DMS53 (cell line): ENCODE measurements at regions not wholly inside any gene's neighbourhood (a gene's known extent, or its start where the extent isn't known, plus 50 kb on each side); places are given as distances from the start of the nearest gene placed in this dataset.

ENCODE experiments used
- DNase-seq: peaks from one replicate; lab custom pipeline; 2025; lab: John Stamatoyannopoulos, UW

DNA sequence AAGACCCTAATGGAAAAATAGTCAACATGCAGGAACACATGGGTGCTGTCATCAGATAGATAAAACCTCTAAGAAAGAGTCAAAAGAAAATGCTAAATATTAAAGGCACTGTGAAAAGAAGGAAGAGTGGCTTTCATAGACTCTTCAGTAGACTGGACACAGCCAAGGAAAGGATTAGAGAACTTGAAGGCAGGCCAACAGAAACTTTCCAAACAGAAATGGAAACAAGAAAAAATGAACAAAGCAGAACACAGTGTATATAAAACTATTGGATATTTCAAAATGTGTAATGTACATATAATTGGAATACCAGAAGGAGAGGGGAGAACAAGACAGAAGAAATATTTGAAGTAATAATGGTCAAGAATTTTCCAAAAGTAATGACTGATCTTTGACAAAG, 431.9 kb downstream of the MATN1 start:
- no peak for DNase-seq

DNA sequence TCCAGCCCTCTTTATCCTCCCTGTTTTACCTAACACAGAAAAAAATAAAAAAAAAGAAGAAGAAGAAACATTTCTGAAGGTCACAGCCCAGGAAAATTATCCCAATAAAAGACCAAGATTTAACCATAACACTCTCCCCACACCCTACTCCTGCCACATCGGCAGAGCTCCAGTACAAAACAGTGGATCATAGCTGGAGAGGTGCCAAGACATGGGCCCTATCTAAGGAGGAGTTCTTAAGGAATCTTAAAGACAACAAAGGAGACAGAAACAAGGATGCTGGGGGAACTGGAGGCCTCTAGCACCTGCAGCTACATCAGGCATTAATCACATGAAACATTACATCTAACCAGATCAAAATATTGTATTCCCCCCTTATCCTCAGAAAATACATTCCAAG, 432.8 kb downstream of the MATN1 start:
- no peak for DNase-seq

- no peak for DNase-seq
Measured at GRCh38 chr1:30287976-30288375, 435.4 kb downstream of the MATN1 start.

DNA sequence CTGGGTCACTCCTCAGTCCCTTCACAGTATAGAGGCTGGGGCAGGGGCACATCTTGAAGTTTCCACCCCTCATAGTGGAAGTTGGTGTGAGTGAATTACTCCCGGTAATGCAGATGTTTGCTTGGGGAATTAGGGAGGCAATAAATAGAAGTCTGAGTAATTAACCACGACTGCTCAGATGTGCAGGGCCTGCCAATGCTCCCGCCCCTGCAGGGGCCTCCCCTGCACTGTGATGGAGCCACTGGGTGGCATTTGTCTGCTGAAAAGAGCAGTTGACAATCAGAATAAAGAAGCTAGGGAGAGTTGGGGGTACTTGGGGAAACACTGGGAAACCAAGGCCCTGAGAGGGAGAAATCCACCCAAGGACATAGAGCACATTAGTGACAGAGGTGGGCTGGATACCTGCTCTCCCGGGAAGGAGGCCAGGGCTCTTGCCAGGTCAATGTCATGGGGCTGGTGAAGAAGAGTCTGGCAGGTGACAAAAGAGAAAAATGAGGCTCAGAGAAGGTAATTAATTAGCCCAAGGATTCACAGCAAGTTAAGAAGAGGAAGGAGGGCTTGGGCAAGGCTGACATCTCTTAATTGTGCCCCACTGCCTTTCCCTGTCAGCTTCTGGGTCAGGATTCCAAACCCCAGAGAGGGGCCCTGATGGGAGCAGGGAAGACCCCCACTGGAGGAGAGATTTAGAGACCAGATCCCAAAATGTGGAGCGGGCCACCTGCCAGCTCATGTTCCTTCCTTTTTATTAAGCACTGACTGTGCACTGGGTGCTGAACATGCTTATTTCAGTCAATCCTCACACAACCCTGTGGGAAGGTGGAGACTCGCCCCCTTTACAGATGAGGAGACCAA, 436.2 kb downstream of the MATN1 start:
- DNase-seq, result no peak

GRCh38 chr1:30286241-30286987, 437.0 kb downstream of the MATN1 start:
- no peak for DNase-seq

DNA sequence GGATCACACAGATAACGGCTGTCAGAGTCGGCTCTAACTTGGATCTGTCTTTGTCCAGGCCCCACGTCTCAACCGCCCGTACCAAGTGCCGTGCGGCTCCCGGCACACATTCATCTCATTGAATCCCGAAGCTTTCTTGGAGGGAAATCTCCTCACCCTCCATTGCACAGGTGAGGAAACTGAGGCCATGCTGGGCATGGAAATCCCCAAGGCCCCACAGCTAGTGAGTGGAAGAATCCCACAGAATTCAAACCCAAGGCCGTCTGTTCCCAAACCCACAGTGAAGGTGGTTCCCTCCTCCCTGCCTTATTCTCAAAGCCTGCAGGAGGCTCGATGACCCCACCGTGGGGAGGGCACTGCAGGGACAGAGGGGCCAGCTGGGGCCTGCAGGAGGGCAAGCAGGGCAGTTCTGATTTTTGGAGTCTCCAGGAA, 437.9 kb downstream of the MATN1 start:
- DNase-seq, result no peak

DNA sequence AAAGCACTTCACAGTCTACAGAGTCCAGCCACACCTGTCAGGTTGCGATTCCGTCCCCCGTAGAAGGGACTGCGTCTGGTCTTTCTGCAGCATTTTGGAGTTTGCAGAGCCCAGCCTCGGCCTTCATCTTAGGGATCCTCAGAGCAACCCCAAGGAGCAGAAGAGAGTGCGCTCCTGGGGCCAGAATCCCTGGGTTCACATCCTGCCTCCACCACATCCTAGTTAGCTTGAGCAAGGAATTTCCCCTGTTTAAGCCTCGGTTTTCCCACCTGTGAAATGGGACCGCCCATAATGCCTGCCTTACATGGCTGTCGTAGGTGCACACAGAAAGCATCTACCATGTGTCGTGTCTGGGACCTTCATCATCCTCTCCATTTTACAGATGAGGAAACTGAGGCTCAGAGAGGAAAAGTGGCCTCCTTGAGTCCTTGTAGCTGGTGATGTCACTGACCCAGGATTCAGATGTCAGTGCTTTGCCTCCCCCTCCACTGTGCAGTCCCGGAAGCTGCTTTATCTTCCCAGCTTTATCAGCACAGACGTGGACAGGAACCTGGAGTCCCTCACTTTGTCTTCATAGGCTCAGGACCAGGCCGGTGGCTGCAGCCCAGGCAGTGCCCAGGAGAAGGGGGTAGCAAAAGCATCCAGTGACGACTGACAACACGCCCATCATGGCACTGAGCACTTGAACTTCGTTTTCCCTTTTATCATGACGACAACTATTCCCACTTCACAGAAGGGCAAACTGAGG, 438.5 kb downstream of the MATN1 start:
- no peak for DNase-seq

- no peak for DNase-seq
Measured at GRCh38 chr1:30284226-30284625, 439.2 kb downstream of the MATN1 start.

DNA sequence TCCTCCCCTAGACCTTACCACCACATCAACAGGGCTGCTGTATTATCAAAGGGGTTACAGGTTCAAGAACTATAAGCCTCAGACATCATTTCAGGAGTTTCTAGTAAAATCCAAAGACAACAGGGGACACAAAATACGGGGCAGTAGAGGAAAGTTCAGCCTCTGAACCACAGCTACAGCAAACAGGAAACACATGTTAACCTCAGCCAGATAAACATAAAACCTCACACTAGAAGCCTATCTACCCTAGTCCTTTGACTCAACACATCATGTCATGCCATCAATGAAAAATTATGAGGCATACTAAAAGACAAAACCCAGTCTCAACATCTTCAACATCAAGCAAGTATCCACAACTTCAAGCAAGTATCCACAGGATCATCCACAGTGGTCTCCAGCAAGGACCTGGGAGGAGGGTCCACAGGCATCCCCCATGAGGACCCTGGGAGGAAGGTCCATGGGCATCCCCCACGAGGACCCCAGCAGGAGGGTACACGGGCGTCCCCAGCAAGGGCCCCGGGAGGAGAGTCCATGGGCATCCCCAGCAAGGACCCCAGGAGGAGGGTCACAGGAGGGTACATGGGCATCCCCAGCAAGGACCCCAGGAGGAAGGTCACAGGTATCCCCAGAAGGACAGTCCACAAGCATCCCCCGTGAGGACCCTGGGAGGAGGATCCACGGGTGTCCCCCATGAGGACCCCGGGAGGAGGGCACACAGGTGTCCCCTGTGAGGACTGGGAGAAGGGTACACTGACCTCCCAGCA, 440.0 kb downstream of the MATN1 start:
- no peak for DNase-seq

DNA sequence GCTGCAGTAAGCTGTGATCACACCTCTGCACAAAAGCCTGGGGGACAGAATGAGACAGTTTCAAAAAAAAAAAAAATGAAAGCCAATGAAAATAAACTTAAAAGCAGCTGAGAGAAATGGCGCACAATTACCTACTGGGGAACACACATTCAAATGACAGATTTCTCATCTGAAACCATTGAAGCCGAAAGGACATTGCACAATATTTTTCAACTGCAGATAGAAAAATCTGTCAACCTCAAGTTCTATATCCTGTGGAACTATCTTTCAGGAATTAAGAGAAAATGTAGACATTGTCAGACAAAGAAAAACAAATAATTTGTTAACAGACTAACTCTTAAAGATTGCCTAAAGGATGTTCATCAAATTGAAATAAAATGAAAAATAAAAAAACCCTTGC, 442.8 kb downstream of the MATN1 start:
- no peak for DNase-seq

GRCh38 chr1:30277911-30278310, 445.5 kb downstream of the MATN1 start:
- DNase-seq, result no peak

- DNase-seq, result no peak
Measured at GRCh38 chr1:30277415-30277814, 446.0 kb downstream of the MATN1 start.

- DNase-seq, result no peak
Measured at GRCh38 chr1:30275926-30276764, 447.2 kb downstream of the MATN1 start.

DNA sequence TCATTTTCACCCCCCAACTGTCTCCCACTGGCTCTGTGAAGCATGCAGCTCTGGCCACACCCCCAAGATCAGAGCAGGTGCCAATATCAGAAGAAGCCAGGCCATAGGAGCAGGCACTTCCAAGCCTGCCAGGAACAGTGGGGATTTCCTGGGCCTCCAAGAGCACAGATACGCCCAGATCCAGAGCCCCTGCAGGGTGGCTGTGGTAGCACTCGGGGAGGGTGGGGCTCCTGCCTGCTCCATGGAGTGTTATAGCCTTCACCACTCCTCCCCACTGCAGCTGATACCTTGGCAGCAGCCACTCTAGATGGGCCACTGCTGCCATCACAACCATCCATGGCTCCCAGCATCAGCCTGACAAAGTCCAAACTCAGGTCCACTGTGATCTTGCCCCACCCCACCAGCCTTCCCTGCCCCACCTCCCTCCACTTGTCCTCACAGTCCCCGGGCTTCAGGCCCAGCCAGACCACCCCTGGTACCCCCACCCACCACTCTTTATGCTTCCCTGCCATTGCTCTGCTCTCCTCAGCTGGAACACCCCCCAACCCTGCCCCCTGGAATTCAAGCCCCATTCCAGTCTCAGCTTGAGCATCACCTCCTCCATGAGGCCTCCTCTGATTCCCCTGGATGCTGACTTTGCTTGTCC, 448.3 kb downstream of the MATN1 start:
- DNase-seq, result no peak

- no peak for DNase-seq
Measured at GRCh38 chr1:30274173-30274970, 449.0 kb downstream of the MATN1 start.

- no peak for DNase-seq
Measured at GRCh38 chr1:30273456-30273855, 449.9 kb downstream of the MATN1 start.

DNA sequence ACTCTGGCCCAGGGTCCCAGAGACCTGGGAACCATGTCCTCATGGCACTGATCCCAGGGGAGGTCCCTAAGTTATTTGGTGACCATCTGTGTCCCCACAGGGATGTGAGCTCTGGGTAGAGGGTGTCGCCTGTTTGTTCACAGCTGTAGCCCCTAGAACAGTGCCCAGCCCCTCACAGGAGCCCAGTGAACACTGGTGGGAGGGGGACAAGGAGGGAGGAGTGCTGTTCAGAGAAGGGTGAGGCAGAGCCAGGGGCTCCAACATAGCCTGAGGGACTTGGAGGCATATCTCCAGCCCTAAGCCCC, 450.4 kb downstream of the MATN1 start:
- no peak for DNase-seq

DNA sequence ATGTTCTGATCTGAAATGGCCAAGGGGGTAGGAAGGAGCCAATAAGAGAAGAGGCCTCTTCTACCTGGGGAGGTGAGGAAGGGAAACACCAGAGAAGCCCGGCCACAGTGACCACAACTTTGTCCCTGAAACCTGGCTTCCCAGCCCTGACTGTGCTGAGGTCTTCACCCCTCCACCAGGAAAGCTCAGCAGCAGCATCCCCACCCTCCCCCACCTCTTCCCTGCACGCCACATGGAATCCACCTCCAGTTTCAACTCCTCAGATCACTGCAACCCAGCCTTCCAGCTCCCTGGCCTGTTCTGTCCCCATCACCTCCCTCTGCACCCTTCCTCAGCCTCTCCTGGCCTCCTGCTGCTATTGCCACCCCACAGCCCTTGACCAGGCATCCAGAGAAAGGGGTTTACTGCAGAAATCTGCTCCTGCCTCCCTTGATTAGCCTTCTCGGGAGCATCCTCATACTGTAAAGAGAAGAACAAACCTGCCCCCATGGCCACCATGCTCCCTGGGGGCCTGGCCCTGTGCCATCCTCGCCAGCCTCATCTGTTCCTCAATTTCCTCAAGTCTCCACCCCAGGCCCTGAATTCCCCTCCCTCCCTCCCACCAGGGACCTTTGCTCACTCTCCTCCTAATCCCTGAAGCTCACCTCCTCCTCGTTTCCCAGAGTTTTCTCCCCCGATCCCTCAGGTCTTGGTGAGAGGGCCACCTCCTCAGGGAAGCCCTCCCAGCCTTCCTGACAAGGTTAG, 450.9 kb downstream of the MATN1 start:
- DNase-seq, result no peak
